Sigmoid colon (tissue), 6 donors: ENCODE measurements at regions not wholly inside any gene's neighbourhood (a gene's known extent, or its start where the extent isn't known, plus 50 kb on each side); places are given as distances from the start of the nearest gene placed in this dataset.
A peak's percentile ranks its signal among the peaks of the same experiment; 100 is the strongest.

ENCODE experiments used
- DNase-seq: peaks from one replicate; pipeline ENCODE4 v3.0.0-alpha.2; 2019
- H3K27ac ChIP-seq, 4 donors: fragments of 200-600 bp; sonication (generic); one replicate each; pipeline ENCODE4 v1.5.1; 2016 to 2019; ENCODE audit warnings: mild to moderate bottlenecking in 1 of 4
- H3K27me3 ChIP-seq, 3 donors: fragments of 200-600 bp; sonication (generic); one replicate each; pipeline ENCODE4 v1.5.1; 2019; ENCODE audit warnings: mild to moderate bottlenecking in 1 of 3
- H3K36me3 ChIP-seq, 4 donors: fragments of 200-600 bp; sonication (generic); one replicate each; pipeline ENCODE4 v1.5.1; 2016 to 2019
- H3K4me1 ChIP-seq, 4 donors: fragments of 200-600 bp; sonication (generic); one replicate each; pipeline ENCODE4 v1.5.1; 2017 to 2019
- H3K4me3 ChIP-seq, 4 donors: fragments of 200-600 bp; sonication (generic); one replicate each; pipeline ENCODE4 v1.5.1; 2017 to 2019; ENCODE audit warnings: mild to moderate bottlenecking in 2 of 4, moderate library complexity in 1 of 4
- H3K9me3 ChIP-seq, 4 donors: fragments of 200-600 bp in 3 of 4; sonication (generic) in 3 of 4; one replicate each; pipeline versions ENCODE4 v1.5.1 to v1.6.1; 2013 to 2019
- CTCF ChIP-seq, 4 experiments: fragments of 450-650 bp in 3 of 4; fragments of 200-600 bp in 1 of 4; IDR thresholded peaks; one replicate each; pipeline ENCODE4 v1.5.1; 2016 to 2019; ENCODE audit warnings: antibody characterized with exemption in 4 of 4, mild to moderate bottlenecking in 3 of 4, moderate library complexity in 2 of 4
- EP300 ChIP-seq, 4 donors: sonication (generic); formaldehyde crosslinking; IDR thresholded peaks; one replicate each; pipeline ENCODE4 v1.6.1; 2017; ENCODE audit warnings: antibody characterized with exemption in 4 of 4
- POLR2A ChIP-seq, 2 donors: fragments of 450-650 bp; IDR thresholded peaks; one replicate each; pipeline ENCODE4 v1.6.1; 2016; ENCODE audit warnings: antibody characterized with exemption in 2 of 2, mild to moderate bottlenecking in 2 of 2, moderate library complexity in 2 of 2
- POLR2AphosphoS5 ChIP-seq, 4 donors: sonication (generic); formaldehyde crosslinking; IDR thresholded peaks; one replicate each; pipeline ENCODE4 v1.6.1; 2017; ENCODE audit warnings: antibody characterized with exemption in 4 of 4
- WGBS, 2 donors: extraction: QIAGEN DNeasy Blood & Tissue Kit; methylation state at CpG; one replicate each; pipeline ENCODE4 v1.1.7; 2013; 5-methylcytosine and 5-hydroxymethylcytosine counted together
- intact Hi-C: fragments of 100-400 bp; cut with DNase I; formaldehyde crosslinking; loops from one replicate; pipeline ENCODE4 v1.15.1; 2023
- donor health status: healthy with polysubstance abuse.
- donor health status: healthy.

- H3K36me3 ChIP-seq: no peaks in the 10 kb centered on the region
- H3K4me3 ChIP-seq: no peak overlapping the region
- no peak for TF ChIP-seq EP300 (IDR thresholded peaks at IDR 0.05)
- no peak for TF ChIP-seq CTCF (IDR thresholded peaks at IDR 0.05)
- no peak for DNase-seq
- H3K27ac ChIP-seq: no peak overlapping the region
- H3K27me3 ChIP-seq: no peaks in the 10 kb centered on the region
- 75 to 83% methylated on average over 3 of the region's 3 CpGs for WGBS, 2 donors
- H3K9me3 ChIP-seq: no peaks in the 10 kb centered on the region
- no peaks in the 10 kb centered on the region for H3K4me1 ChIP-seq
- intact Hi-C loops: loop anchor here (5.0 kb wide), 1 partner anchor 1094 kb away; the partner anchor contains the start of gene BASP1
These were observed 677.0 kb downstream of the TAF11L14 start for GRCh38 chr5:18311266-18311665.

- 91 to 95% methylated on average over 1 of the region's 1 CpG for WGBS, 2 donors
- no peak overlapping the region for H3K27ac ChIP-seq
- intact Hi-C loops: loop anchor here (5.0 kb wide), 1 partner anchor 1095 kb away; the partner anchor contains the start of gene BASP1
- H3K27me3 ChIP-seq: no peaks in the 10 kb centered on the region
- DNase-seq: no peak
- H3K36me3 ChIP-seq: no peaks in the 10 kb centered on the region
- H3K4me1 ChIP-seq: no peaks in the 10 kb centered on the region
- no peak for TF ChIP-seq POLR2A (IDR thresholded peaks at IDR 0.05)
- TF ChIP-seq POLR2AphosphoS5 (IDR thresholded peaks at IDR 0.05): no peak
- no peak for TF ChIP-seq CTCF (IDR thresholded peaks at IDR 0.05)
- no peak for TF ChIP-seq EP300 (IDR thresholded peaks at IDR 0.05)
- no peaks in the 10 kb centered on the region for H3K9me3 ChIP-seq
- no peak overlapping the region for H3K4me3 ChIP-seq
These were observed 677.8 kb downstream of the TAF11L14 start for GRCh38 chr5:18312016-18312415.

- H3K4me3 ChIP-seq: no peak overlapping the region
- no peaks in the 10 kb centered on the region for H3K4me1 ChIP-seq
- no peaks in the 10 kb centered on the region for H3K27me3 ChIP-seq
- no peaks in the 10 kb centered on the region for H3K36me3 ChIP-seq
- intact Hi-C loops: loop anchor here (5.0 kb wide), 1 partner anchor 1097 kb away; the partner anchor contains the start of gene BASP1
- H3K27ac ChIP-seq: no peak overlapping the region
- WGBS, 2 donors: 36 to 40% methylated on average over 6 of the region's 6 CpGs
- DNase-seq: no peak
- TF ChIP-seq CTCF (IDR thresholded peaks at IDR 0.05) (peak in 1 of 4 experiments; percentile 52), EP300 (IDR thresholded peaks at IDR 0.05) (no peak), POLR2AphosphoS5 (IDR thresholded peaks at IDR 0.05) (no peak), POLR2A (IDR thresholded peaks at IDR 0.05) (no peak)
- H3K9me3 ChIP-seq: no peaks in the 10 kb centered on the region
These were observed 680.0 kb downstream of the TAF11L14 start for GRCh38 chr5:18314192-18314778.

- Histone ChIP-seq H3K4me3 (no peak overlapping the region), H3K36me3 (no peaks in the 10 kb centered on the region), H3K9me3 (no peaks in the 10 kb centered on the region), H3K27ac (no peak overlapping the region), H3K4me1 (no peaks in the 10 kb centered on the region), H3K27me3 (no peaks in the 10 kb centered on the region)
- no peak for TF ChIP-seq POLR2A (IDR thresholded peaks at IDR 0.05)
- no peak for TF ChIP-seq CTCF (IDR thresholded peaks at IDR 0.05)
- 69 to 76% methylated on average over 5 of the region's 5 CpGs for WGBS, 2 donors
- intact Hi-C loops: no loop called here
- DNase-seq: no peak
These were observed 687.1 kb downstream of the TAF11L14 start for GRCh38 chr5:18321262-18321942.
